Activated CD8-positive, alpha-beta T cell treated with anti-CD3 and anti-CD28 coated beads for 36 hours (primary cell): ENCODE measurements at regions not wholly inside any gene's neighbourhood (a gene's known extent, or its start where the extent isn't known, plus 50 kb on each side); places are given as distances from the start of the nearest gene placed in this dataset.

ENCODE experiments used
- ATAC-seq: fragments of 200-7000 bp; cut with Tn5 transposase; one replicate; pipeline ENCODE4 v1.10.0; 2021; ENCODE audit warnings: mild to moderate bottlenecking, moderate library complexity
- CTCF ChIA-PET: fragments of 350-600 bp; sonication (Branson Sonifier 250); formaldehyde crosslinking; loops from one replicate; lab custom pipeline; 2021; ENCODE audit warnings: antibody characterized with exemption; lab: Charles Lee
- POLR2A ChIA-PET: fragments of 350-600 bp; sonication (Branson Sonifier 250); formaldehyde crosslinking; loops from one replicate; lab custom pipeline; 2021; ENCODE audit warnings: antibody characterized with exemption; lab: Charles Lee
- DNase-seq: peaks from one replicate; pipeline ENCODE4 v3.0.0-alpha.2; 2020
- H3K27ac Mint-ChIP-seq: one replicate; pipeline ENCODE4 v1.8.0; 2021; ENCODE audit warnings: mild to moderate bottlenecking, mixed read lengths
- H3K27me3 Mint-ChIP-seq: one replicate; pipeline ENCODE4 v1.8.0; 2021; ENCODE audit warnings: mixed read lengths
- H3K36me3 Mint-ChIP-seq: one replicate; pipeline ENCODE4 v1.8.0; 2021; ENCODE audit warnings: low read depth, mixed read lengths
- H3K4me1 Mint-ChIP-seq: one replicate; pipeline ENCODE4 v1.8.0; 2021; ENCODE audit warnings: low read depth, mixed read lengths
- H3K4me3 Mint-ChIP-seq: one replicate; pipeline ENCODE4 v1.8.0; 2021; ENCODE audit warnings: mild to moderate bottlenecking, moderate library complexity, mixed read lengths
- H3K9me3 Mint-ChIP-seq: one replicate; pipeline ENCODE4 v1.8.0; 2021; ENCODE audit warnings: mixed read lengths
- intact Hi-C: fragments of 100-400 bp; cut with micrococcal nuclease; formaldehyde crosslinking; loops from one replicate; pipeline ENCODE4 v1.10.0; 2022
- TF ChIP-seq, protein P1 (sequence below): fragments of 200-600 bp; IDR thresholded peaks from one replicate; pipeline ENCODE4 v1.8.0; 2022; ENCODE audit warnings: antibody characterized with exemption, mild to moderate bottlenecking

DNA sequence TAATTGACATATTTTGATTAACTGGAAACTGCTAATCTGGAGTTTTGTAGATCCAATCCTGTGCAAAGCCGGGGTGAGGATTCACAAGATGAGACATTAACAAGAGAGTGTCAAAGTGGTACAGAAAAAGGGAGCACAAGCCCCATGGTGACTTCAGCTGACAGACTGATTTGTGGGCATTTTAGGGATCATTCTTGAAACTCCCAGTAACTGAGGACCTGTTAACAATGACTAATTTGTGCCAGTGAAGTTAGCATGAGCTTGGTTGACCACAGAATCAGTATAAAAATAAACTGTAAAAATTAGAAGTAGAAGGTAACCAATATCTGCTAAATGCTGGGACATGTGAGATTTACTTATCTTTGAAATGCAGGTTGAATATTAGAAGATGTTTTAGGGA lies 1578.3 kb downstream of the EFNA5 start:
- POLR2A ChIA-PET: no interaction called here
- DNase-seq: no peak
- CTCF ChIA-PET: no interaction called here
- Mint-ChIP-seq H3K27me3 (no peaks in the 10 kb centered on the region), H3K27ac (no peak overlapping the region), H3K4me1 (no peaks in the 10 kb centered on the region), H3K36me3 (no peaks in the 10 kb centered on the region), H3K9me3 (no peaks in the 10 kb centered on the region), H3K4me3 (no peak overlapping the region)
- ATAC-seq: no peak
- intact Hi-C loops: no loop called here
- TF ChIP-seq, protein P1, sequence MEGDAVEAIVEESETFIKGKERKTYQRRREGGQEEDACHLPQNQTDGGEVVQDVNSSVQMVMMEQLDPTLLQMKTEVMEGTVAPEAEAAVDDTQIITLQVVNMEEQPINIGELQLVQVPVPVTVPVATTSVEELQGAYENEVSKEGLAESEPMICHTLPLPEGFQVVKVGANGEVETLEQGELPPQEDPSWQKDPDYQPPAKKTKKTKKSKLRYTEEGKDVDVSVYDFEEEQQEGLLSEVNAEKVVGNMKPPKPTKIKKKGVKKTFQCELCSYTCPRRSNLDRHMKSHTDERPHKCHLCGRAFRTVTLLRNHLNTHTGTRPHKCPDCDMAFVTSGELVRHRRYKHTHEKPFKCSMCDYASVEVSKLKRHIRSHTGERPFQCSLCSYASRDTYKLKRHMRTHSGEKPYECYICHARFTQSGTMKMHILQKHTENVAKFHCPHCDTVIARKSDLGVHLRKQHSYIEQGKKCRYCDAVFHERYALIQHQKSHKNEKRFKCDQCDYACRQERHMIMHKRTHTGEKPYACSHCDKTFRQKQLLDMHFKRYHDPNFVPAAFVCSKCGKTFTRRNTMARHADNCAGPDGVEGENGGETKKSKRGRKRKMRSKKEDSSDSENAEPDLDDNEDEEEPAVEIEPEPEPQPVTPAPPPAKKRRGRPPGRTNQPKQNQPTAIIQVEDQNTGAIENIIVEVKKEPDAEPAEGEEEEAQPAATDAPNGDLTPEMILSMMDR: no peak

DNA sequence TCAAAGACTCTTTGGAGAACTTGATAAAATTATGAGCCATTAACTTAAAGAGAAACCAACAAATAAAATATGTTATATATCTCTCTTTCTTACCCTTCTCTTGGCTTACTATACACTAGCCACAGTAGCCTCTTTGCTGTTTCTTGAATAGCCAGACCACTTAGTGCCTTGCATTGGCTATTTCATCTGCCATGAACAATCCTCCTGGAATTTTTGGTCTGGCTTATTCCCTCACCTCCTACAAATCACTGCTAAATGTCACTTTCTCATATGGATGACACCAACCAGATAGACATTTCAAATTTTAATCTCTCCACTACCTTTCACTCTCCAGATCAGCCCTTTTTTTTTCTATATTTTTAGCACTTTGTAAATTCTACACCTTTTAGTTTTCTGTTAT lies 1581.7 kb downstream of the EFNA5 start:
- Mint-ChIP-seq H3K27ac (no peak overlapping the region), H3K36me3 (no peaks in the 10 kb centered on the region), H3K4me1 (no peaks in the 10 kb centered on the region), H3K27me3 (no peaks in the 10 kb centered on the region), H3K4me3 (no peak overlapping the region), H3K9me3 (peaks cover 2% of the 10 kb centered on the region)
- no peak for ATAC-seq
- DNase-seq: no peak
- POLR2A ChIA-PET: no interaction called here
- intact Hi-C loops: no loop called here
- TF ChIP-seq, protein P1: no peak
- CTCF ChIA-PET: no interaction called here

DNA sequence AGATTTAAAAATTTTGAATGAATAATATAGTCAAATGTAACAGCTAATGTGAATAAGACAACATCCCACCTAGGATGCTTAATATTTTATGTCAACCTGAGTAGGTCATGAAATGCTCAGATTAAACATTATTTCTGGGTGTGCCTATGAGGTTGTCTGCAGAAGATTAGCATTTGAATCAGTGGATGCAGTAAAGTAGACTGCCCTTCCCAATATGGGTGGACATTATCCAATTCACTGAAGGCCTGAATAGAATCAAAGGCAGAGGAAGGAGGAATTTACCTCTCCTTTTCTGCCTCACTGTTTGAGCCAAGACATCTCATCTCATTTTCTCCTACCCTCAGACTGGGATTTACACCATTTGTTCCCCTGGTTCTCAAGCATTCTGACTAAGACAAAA lies 1582.3 kb downstream of the EFNA5 start:
- intact Hi-C loops: no loop called here
- no peak overlapping the region for H3K27ac Mint-ChIP-seq
- H3K27me3 Mint-ChIP-seq: no peaks in the 10 kb centered on the region
- ATAC-seq: no peak
- H3K4me3 Mint-ChIP-seq: no peak overlapping the region
- H3K4me1 Mint-ChIP-seq: no peaks in the 10 kb centered on the region
- ChIA-PET CTCF (no interaction called here), POLR2A (no interaction called here)
- TF ChIP-seq, protein P1: no peak
- H3K9me3 Mint-ChIP-seq: peaks cover 2% of the 10 kb centered on the region
- DNase-seq: no peak
- H3K36me3 Mint-ChIP-seq: no peaks in the 10 kb centered on the region

DNA sequence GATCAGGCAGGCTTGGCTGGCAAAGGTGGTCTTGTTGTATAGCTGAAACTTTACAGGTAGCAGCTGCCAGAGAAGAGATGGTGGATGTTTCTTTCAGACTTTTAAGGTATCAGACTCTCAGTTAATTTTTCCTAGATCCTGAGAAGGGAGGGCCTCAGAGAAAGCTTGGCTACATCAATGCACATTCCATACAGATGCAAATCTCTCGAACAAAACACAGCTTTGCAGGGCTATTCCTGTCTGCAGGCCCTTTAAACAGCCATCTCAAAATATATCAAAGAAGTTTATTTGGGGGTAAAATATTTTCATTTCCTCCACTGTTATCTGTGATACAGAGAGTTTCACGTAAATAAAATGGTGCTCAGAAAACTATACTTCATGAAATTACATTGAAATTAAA lies 1584.4 kb downstream of the EFNA5 start:
- intact Hi-C loops: no loop called here
- TF ChIP-seq, protein P1: no peak
- H3K27ac Mint-ChIP-seq: no peak overlapping the region
- no peak for ATAC-seq
- no peaks in the 10 kb centered on the region for H3K36me3 Mint-ChIP-seq
- H3K9me3 Mint-ChIP-seq: peaks cover 2% of the 10 kb centered on the region
- H3K4me3 Mint-ChIP-seq: no peak overlapping the region
- no peak for DNase-seq
- CTCF ChIA-PET: no interaction called here
- POLR2A ChIA-PET: no interaction called here
- no peaks in the 10 kb centered on the region for H3K4me1 Mint-ChIP-seq
- no peaks in the 10 kb centered on the region for H3K27me3 Mint-ChIP-seq

- ChIA-PET POLR2A (no interaction called here), CTCF (no interaction called here)
- H3K4me3 Mint-ChIP-seq: no peak overlapping the region
- H3K27ac Mint-ChIP-seq: no peak overlapping the region
- DNase-seq: no peak
- peaks cover 2% of the 10 kb centered on the region for H3K9me3 Mint-ChIP-seq
- ATAC-seq: no peak
- TF ChIP-seq, protein P1: no peak
- intact Hi-C loops: no loop called here
- H3K27me3 Mint-ChIP-seq: no peaks in the 10 kb centered on the region
- no peaks in the 10 kb centered on the region for H3K4me1 Mint-ChIP-seq
- no peaks in the 10 kb centered on the region for H3K36me3 Mint-ChIP-seq
Observed at GRCh38 chr5:106085556-106085955, 1585.2 kb downstream of the EFNA5 start.
